HG03139 (cell line): ENCODE measurements at regions not wholly inside any gene's neighbourhood (a gene's known extent, or its start where the extent isn't known, plus 50 kb on each side); places are given as distances from the start of the nearest gene placed in this dataset.

Experiments
- ATAC-seq: cut with Tn5 transposase; IDR thresholded peaks from one replicate; pipeline ENCODE4 v1.9.1; 2021; ENCODE audit not compliant: unreplicated experiment

GRCh38 chr5:35478856-35479682 is 138.6 kb upstream of the SPEF2 start:
- ATAC-seq: peak; percentile 54

- no peak for ATAC-seq
Observed at GRCh38 chr5:35477911-35478310, 139.8 kb upstream of the SPEF2 start.

DNA sequence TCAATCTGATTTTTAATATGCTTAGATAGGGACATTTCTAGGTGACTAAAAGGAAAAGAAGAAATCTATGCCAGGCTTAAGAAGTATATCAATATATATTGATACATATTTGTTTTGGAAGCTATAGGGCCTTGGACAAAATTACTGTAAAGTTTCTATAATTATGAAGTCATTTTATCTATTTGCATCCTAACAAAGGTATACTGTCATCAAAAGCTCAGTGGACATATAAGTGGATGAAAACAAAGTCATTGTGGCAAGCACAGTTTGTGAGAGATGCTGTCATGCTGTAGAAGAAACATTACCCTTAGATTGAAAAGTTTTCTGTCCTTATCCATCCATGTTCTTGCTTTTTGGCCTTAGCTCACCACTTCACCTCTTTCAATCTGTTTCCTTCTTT is 140.3 kb upstream of the SPEF2 start:
- ATAC-seq: no peak

GRCh38 chr5:35476797-35477196 is 140.9 kb upstream of the SPEF2 start:
- ATAC-seq: no peak

- ATAC-seq: no peak
Observed at GRCh38 chr5:35476036-35476435, 141.6 kb upstream of the SPEF2 start.

- no peak for ATAC-seq
Observed at GRCh38 chr5:35473589-35473988, 144.1 kb upstream of the SPEF2 start.

DNA sequence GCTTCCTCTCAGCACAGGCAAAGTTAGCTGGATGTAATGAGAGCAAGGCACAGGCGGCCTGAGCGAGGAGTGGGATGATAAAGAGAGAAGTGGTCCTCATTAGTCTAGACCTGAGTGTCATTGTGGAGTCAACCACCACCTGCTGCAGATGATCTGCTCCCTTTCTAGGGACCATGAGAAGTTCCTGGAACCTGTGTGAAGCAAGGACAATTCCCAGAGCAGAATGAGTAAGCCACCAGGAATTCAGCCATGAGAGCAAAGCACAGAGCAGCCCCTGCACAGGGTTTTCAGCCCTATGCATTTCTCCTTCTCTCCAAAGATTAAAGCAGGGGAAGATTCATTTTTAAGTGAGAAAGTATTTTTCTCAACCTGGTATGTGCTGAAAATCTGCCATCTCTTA is 146.8 kb upstream of the SPEF2 start:
- no peak for ATAC-seq

DNA sequence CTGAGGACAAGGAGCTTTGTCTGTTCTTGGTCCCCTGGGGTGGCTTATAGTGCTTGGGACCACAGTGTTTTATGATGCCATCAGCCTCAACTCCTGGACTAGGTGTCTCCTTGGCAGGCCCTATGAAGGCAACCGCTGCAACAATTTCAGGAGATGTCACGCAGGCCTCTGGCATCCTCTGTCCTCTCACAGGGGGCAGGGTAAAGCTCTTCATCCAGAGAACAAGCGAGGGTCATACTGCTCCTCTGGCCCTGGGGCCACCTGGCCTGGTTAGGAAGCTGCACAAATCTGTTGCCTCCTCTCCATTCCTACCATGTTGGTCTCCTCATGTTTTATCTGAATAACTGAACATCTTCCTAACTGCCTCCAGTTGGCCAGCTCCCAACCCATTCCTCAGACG is 148.9 kb upstream of the SPEF2 start:
- no peak for ATAC-seq

DNA sequence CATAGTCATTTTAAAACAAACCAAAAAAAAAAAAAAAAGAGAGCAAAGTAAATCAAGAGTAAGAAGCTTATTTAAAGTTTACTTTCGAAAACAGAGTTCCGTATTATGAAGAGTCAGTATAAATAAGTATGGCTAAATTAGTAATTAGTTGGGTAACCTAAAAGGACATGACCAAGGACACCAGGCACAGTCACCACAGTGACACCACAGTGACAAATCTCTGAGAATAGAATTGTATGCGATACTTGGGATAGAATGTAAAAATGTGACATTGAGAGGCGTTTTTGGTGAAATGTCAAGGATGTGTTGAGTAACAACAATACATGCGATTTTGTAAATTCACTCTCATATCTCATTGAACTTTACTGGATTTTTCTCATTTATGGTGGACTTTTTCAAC is 150.9 kb upstream of the SPEF2 start:
- ATAC-seq: no peak

- ATAC-seq: no peak
Observed at GRCh38 chr5:35464757-35465156, 152.9 kb upstream of the SPEF2 start.

DNA sequence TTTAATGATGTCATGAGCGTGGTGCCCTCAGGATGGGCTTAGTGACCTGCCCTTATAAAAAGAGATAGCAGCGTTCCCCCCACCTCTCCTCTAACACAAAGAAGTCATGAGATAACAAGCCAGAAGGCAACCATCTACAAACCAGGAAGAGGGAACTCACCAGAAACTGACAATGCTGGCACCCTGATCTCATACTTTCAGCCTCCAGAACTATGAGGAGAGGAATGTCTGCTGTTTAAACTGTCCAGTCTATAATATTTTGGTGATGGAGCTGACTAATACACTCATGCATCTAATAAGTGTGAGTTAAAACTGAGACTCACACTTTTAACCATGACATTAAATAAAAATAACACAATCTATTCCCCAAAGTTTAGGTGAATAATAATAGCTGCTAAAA is 156.1 kb upstream of the SPEF2 start:
- ATAC-seq: no peak

DNA sequence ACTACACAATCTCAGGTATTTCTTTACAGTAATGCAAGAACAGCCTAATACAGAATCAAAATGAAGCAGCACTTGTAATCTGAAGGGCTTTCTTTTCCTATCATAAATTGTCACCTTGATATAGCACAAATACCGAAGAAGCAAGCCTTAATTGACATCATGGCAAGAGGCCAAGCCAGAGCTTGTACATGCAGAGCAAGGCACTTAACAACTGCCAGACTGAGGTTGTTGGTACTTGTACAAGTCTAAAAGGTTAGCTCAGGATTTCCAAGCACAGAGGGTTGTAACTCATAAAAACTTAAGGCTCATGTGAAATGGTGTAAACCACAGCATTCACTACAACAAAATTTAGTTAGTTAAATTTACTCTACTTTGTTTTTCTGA is 158.8 kb upstream of the SPEF2 start:
- ATAC-seq: no peak

- ATAC-seq: no peak
Observed at GRCh38 chr5:35457912-35458823, 159.5 kb upstream of the SPEF2 start.

DNA sequence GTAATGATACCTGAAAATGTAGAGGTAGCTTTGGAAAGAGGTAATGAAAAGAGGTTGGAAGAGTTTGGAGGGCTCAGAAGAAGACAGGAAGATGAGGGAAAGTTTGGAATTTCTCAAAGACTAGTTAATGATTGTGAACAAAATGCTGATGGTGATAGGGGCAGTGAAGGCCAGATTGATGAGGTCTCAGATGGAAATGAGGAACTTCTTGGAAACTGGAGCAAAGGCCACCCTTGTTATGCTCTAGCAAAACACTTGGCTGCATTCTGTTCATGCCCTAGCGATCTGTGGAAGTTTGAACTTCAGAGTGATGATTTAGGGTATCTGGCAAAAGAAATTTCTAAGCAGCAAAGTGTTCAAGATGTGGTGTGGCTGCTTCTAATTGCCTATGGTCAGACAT is 161.2 kb upstream of the SPEF2 start:
- no peak for ATAC-seq

DNA sequence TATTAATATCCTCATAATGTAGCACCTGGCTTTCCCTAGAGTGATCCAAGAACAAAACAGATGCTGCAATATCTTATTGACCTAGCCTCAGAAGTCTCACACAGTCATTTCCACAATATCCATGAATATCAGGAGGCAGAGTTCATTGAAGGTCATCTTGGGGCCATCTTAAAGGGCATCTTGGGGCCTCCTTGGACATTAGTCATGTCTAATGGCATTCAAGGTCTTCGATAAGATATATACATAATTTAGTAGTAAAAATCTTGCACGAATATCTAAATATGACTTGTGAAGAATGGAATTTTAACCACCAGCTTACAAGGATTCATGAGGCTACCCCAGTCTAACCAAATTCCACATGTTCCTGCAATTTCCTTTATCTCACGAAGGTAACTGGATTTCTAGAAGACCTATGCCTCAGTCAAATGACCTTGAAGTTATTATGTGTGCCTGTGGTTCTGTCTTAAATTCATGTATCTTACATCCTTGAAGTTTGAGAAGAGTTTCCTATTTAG is 163.6 kb upstream of the SPEF2 start:
- ATAC-seq: no peak

DNA sequence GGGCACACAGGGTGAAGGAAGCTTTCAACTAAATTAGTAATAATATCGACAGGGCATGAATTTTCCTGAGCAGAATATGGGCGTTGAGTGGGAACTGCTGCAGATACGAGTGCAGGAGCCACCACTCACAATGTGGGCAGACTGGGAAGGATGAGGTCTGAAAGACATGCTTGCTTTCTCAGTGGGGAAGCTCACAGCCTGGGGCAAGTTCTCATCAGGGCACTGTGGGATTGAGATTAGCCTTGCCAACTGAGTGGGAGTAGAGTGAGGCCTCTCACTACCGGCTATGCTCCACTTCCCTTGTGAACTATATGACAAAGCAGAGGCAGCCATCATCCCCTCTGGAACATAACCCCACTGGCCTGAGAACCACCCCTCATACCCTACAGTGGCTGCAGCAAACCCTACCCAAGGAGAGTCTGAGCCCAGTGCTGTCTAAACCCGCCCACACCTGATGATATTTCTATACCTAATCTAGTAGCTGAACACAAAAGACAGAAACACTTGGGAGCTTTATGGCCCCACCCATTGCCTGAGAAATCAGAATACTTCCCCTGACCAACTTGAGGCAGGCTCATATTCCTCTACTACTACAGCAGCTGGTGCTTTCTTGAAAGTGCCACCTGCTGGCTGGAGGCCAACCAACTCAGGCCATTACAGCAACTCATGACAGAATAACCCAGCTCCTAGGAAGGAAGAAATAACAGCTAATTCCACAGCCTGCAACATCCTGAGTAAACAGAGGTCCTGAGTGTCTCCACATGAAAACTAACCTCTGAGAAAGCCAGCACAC is 173.7 kb upstream of the SPEF2 start:
- ATAC-seq: no peak

DNA sequence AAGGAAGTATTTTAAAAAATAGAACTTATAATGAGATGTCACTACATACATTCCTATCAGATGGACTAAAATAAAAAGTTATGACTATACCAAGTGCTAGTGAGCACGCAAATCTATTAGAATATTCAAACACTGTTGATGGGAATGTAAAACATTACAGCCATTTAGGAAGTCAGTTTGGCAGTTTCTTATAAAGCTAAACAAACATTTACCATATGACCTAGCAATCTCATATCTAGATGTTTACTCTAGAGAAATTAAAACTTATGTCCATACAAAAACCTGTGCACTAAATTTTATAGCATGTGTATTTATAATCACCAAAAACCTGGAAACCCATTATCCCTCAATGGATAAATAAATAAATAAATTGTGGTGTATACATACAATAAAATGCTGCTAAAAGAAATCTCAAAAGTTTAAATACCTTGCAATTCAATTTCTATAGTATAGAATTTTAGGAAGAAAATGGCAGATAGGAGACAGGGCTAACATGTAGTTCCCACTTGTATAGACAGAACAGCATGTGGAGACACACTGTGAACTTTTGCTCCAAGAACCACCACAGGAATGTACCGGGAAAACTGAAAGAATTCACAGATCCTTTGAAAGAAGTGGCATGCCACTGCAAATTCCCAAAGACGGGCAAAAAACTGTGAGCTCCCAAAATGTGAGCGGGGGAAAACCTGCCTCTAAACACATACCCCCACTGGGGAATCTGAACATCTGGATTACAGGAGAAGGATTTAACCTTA is 174.6 kb upstream of the SPEF2 start:
- ATAC-seq: no peak

DNA sequence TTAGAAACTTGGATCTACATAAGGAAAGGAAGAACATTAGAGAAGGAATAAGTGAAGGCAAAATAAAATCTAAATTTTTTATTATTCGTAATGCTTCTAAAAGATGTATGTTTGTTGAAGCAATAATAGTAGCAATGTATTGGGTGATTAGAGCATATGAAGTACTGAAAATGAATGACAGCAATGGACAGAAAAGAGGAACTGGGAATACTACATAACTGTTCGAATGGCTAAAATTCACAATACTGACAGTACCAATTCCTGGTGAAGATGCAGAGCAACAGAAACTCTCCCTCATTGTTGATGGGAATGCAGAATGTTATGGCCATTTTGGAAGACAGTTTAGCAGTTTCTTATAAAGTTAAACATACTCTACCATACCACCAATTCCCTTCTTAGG is 177.3 kb upstream of the SPEF2 start:
- no peak for ATAC-seq

GRCh38 chr5:35438786-35439185 is 178.9 kb upstream of the SPEF2 start:
- no peak for ATAC-seq

DNA sequence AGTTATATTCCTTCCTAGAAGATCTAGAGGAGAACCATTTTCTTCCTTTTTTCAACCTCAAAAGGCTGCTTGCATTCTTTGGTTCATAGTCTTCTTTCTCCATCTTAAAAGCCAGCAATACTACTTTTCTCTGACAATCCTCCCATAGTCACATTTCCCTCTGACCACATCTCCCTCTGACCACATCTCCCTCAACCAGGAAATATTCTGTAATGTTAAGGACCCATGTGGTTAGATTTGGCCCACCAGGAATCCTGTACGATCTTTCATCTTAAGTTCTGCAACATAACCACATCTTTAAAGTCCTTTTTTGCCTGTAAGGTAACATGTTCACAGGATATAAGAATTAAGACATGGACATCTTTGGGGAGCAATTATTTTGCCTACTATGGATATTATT is 179.4 kb upstream of the SPEF2 start:
- no peak for ATAC-seq
